ENCODE measurements at regions not wholly inside any gene's neighbourhood (a gene's known extent, or its start where the extent isn't known, plus 50 kb on each side); places are given as distances from the start of the nearest gene placed in this dataset.
"Not testable (repeated sequence)": the region's sequence is repeated elsewhere in the genome, so short reads cannot be mapped to it uniquely, and the experiment has no call there.

- in situ Hi-C loops (cut with MboI; ENCODE audit: low pct_unique_long_range_greater_than_20kb in 2 of 9, low sequenced_read_pairs in 9 of 9, unreplicated experiment in 9 of 9): no loop called here
- no peak for ATAC-seq (replicated peaks in 6 of 8)
- no peak overlapping the region for H3K27ac ChIP-seq
- H3K4me3 ChIP-seq: no peak overlapping the region
- no peaks in the 10 kb centered on the region for H3K4me1 ChIP-seq (replicated peaks in 1 of 2)
Measured at GRCh38 chr7:110413038-110413437, 677.9 kb upstream of the LRRN3 start.

GRCh38 chr7:110417611-110418010 is 673.3 kb upstream of the LRRN3 start:
- WGBS, 10 experiments: 11 to 100% (median 79%) methylated on average over 1 to 2 of the region's 2 CpGs; no CpG with 5 or more reads in 2 of the 10 experiments

GRCh38 chr7:110418659-110419280 is 672.2 kb upstream of the LRRN3 start:
- in situ Hi-C loops (cut with MboI; ENCODE audit: low pct_unique_long_range_greater_than_20kb in 2 of 9, low sequenced_read_pairs in 9 of 9, unreplicated experiment in 9 of 9): no loop called here
- H3K4me3 ChIP-seq: no peak overlapping the region
- peak in 3 of 8 experiments; percentile 43 to 51 (median 51) for ATAC-seq (replicated peaks in 6 of 8)
- 20 to 88% (median 42%) methylated on average over 1 to 2 of the region's 2 CpGs; no CpG with 5 or more reads in 2 of the 10 experiments for WGBS, 10 experiments
- no peak overlapping the region for H3K27ac ChIP-seq
- peaks cover 0 to 5% of the 10 kb centered on the region in 2 donors for H3K4me1 ChIP-seq (replicated peaks in 1 of 2)

More at GRCh38 chr7:110417611-110418010, 673.3 kb upstream of the LRRN3 start:
- in situ Hi-C loops (cut with MboI; ENCODE audit: low pct_unique_long_range_greater_than_20kb in 2 of 9, low sequenced_read_pairs in 9 of 9, unreplicated experiment in 9 of 9): no loop called here
- no peak overlapping the region for H3K4me3 ChIP-seq
- no peak overlapping the region for H3K27ac ChIP-seq
- no peak for ATAC-seq (replicated peaks in 6 of 8)
- peaks cover 0 to 3% of the 10 kb centered on the region in 2 donors for H3K4me1 ChIP-seq (replicated peaks in 1 of 2)

- Histone ChIP-seq H3K27ac (no peak overlapping the region), H3K4me3 (no peak overlapping the region), H3K4me1 (replicated peaks in 1 of 2) (peaks cover 0 to 18% of the 10 kb centered on the region in 2 donors)
- peak in 2 of 8 experiments; percentile 51 to 69 for ATAC-seq (replicated peaks in 6 of 8)
- WGBS, 10 experiments: 63 to 100% (median 100%) methylated on average over 1 of the region's 1 CpG; no CpG with 5 or more reads in 2 of the 10 experiments
- in situ Hi-C loops (cut with MboI; ENCODE audit: low pct_unique_long_range_greater_than_20kb in 2 of 9, low sequenced_read_pairs in 9 of 9, unreplicated experiment in 9 of 9): no loop called here
Measured at GRCh38 chr7:110420788-110421187, 670.1 kb upstream of the LRRN3 start.

- Histone ChIP-seq H3K27ac (no peak overlapping the region), H3K4me1 (replicated peaks in 1 of 2) (peaks cover 0 to 18% of the 10 kb centered on the region in 2 donors), H3K4me3 (no peak overlapping the region)
- in situ Hi-C loops (cut with MboI; ENCODE audit: low pct_unique_long_range_greater_than_20kb in 2 of 9, low sequenced_read_pairs in 9 of 9, unreplicated experiment in 9 of 9): no loop called here
- 40 to 91% (median 63%) methylated on average over 2 to 5 of the region's 5 CpGs; no CpG with 5 or more reads in 1 of the 10 experiments for WGBS, 10 experiments
- ATAC-seq (replicated peaks in 6 of 8): peak in 1 of 8 experiments; percentile 8
Measured at GRCh38 chr7:110421490-110422241, 669.3 kb upstream of the LRRN3 start.

GRCh38 chr7:110432061-110432553 is 658.8 kb upstream of the LRRN3 start:
- no peak overlapping the region for H3K27ac ChIP-seq
- WGBS, 10 experiments: 62 to 100% (median 91%) methylated on average over 1 to 8 of the region's 8 CpGs; no CpG with 5 or more reads in 2 of the 10 experiments
- H3K4me3 ChIP-seq: no peak overlapping the region
- in situ Hi-C loops (cut with MboI; ENCODE audit: low pct_unique_long_range_greater_than_20kb in 2 of 9, low sequenced_read_pairs in 9 of 9, unreplicated experiment in 9 of 9): no loop called here
- ATAC-seq (replicated peaks in 6 of 8): no peak
- peaks cover 0 to 4% of the 10 kb centered on the region in 2 donors for H3K4me1 ChIP-seq (replicated peaks in 1 of 2)

GRCh38 chr7:110438926-110439325 is 652.0 kb upstream of the LRRN3 start:
- H3K27ac ChIP-seq; in situ Hi-C loops (cut with MboI; ENCODE audit: low pct_unique_long_range_greater_than_20kb in 2 of 9, low sequenced_read_pairs in 9 of 9, unreplicated experiment in 9 of 9); ATAC-seq (replicated peaks in 6 of 8); H3K4me3 ChIP-seq; H3K4me1 ChIP-seq (replicated peaks in 1 of 2): not testable (repeated sequence)
- 0 to 100% (median 86%) methylated on average over 1 to 2 of the region's 2 CpGs; no CpG with 5 or more reads in 2 of the 10 experiments for WGBS, 10 experiments

GRCh38 chr7:110442381-110442837 is 648.5 kb upstream of the LRRN3 start:
- ATAC-seq (replicated peaks in 6 of 8): peak; percentile 87 to 99 (median 90)
- in situ Hi-C loops (cut with MboI; ENCODE audit: low pct_unique_long_range_greater_than_20kb in 2 of 9, low sequenced_read_pairs in 9 of 9, unreplicated experiment in 9 of 9): no loop called here
- 0 to 60% (median 30%) methylated on average over 1 to 4 of the region's 4 CpGs; no CpG with 5 or more reads in 2 of the 10 experiments for WGBS, 10 experiments
- Histone ChIP-seq H3K27ac (no peak overlapping the region), H3K4me1 (replicated peaks in 1 of 2) (peaks cover 0 to 7% of the 10 kb centered on the region in 2 donors), H3K4me3 (no peak overlapping the region)

- Histone ChIP-seq H3K4me1 (replicated peaks in 1 of 2) (peaks cover 0 to 7% of the 10 kb centered on the region in 2 donors), H3K27ac (no peak overlapping the region), H3K4me3 (no peak overlapping the region)
- no peak for ATAC-seq (replicated peaks in 6 of 8)
- 3 to 100% (median 81%) methylated on average over 2 to 4 of the region's 6 CpGs; no CpG with 5 or more reads in 2 of the 10 experiments for WGBS, 10 experiments
- in situ Hi-C loops (cut with MboI; ENCODE audit: low pct_unique_long_range_greater_than_20kb in 2 of 9, low sequenced_read_pairs in 9 of 9, unreplicated experiment in 9 of 9): no loop called here
Measured at GRCh38 chr7:110446658-110447057, 644.3 kb upstream of the LRRN3 start.

GRCh38 chr7:110448918-110449317 is 642.0 kb upstream of the LRRN3 start:
- no peak for ATAC-seq (replicated peaks in 6 of 8)
- no peak overlapping the region for H3K27ac ChIP-seq
- in situ Hi-C loops (cut with MboI; ENCODE audit: low pct_unique_long_range_greater_than_20kb in 2 of 9, low sequenced_read_pairs in 9 of 9, unreplicated experiment in 9 of 9): no loop called here
- no peaks in the 10 kb centered on the region for H3K4me1 ChIP-seq (replicated peaks in 1 of 2)
- no peak overlapping the region for H3K4me3 ChIP-seq

GRCh38 chr7:110454713-110455112 is 636.2 kb upstream of the LRRN3 start:
- in situ Hi-C loops (cut with MboI; ENCODE audit: low pct_unique_long_range_greater_than_20kb in 2 of 9, low sequenced_read_pairs in 9 of 9, unreplicated experiment in 9 of 9): no loop called here
- Histone ChIP-seq H3K4me1 (replicated peaks in 1 of 2) (no peaks in the 10 kb centered on the region), H3K4me3 (no peak overlapping the region), H3K27ac (no peak overlapping the region)
- no peak for ATAC-seq (replicated peaks in 6 of 8)
- WGBS, 10 experiments: 0 to 90% (median 62%) methylated on average over 1 to 3 of the region's 3 CpGs; no CpG with 5 or more reads in 1 of the 10 experiments

- H3K4me1 ChIP-seq (replicated peaks in 1 of 2): no peaks in the 10 kb centered on the region
- in situ Hi-C loops (cut with MboI; ENCODE audit: low pct_unique_long_range_greater_than_20kb in 2 of 9, low sequenced_read_pairs in 9 of 9, unreplicated experiment in 9 of 9): no loop called here
- 0 to 83% (median 18%) methylated on average over 1 to 2 of the region's 2 CpGs for WGBS, 10 experiments
- H3K27ac ChIP-seq: no peak overlapping the region
- H3K4me3 ChIP-seq: no peak overlapping the region
- no peak for ATAC-seq (replicated peaks in 6 of 8)
Measured at GRCh38 chr7:110461621-110462020, 629.3 kb upstream of the LRRN3 start.

GRCh38 chr7:110470420-110470819 is 620.5 kb upstream of the LRRN3 start:
- Histone ChIP-seq H3K4me1 (replicated peaks in 1 of 2) (no peaks in the 10 kb centered on the region), H3K4me3 (no peak overlapping the region), H3K27ac (no peak overlapping the region)
- in situ Hi-C loops (cut with MboI; ENCODE audit: low pct_unique_long_range_greater_than_20kb in 2 of 9, low sequenced_read_pairs in 9 of 9, unreplicated experiment in 9 of 9): no loop called here
- ATAC-seq (replicated peaks in 6 of 8): peak in 1 of 8 experiments; percentile 62
